H1 (cell line): ENCODE measurements at regions not wholly inside any gene's neighbourhood (a gene's known extent, or its start where the extent isn't known, plus 50 kb on each side); places are given as distances from the start of the nearest gene placed in this dataset.

ENCODE experiments used
- CTCF ChIA-PET: fragments of 300-600 bp; sonication (Branson Sonifier 250); formaldehyde crosslinking; loops from one replicate; lab custom pipeline; 2021; ENCODE audit not compliant: partially characterized antibody; lab: Charles Lee
- POLR2A ChIA-PET: fragments of 300-600 bp; sonication (Branson Sonifier 250); formaldehyde crosslinking; loops from one replicate; lab custom pipeline; 2021; ENCODE audit warnings: inconsistent platforms; ENCODE audit not compliant: partially characterized antibody; lab: Charles Lee
- DNase-seq, 2 experiments: peaks; one replicate each; pipeline versions ENCODE4 v3.0.0 to v3.0.0-alpha.2; 2010 to 2022; ENCODE audit warnings: low spot score in 2 of 2, low read depth in 1 of 2, mixed read lengths in 1 of 2
- FAIRE-seq: peaks from 2 replicates; lab custom pipeline; 2011; peaks lifted over from hg19 to GRCh38; lab: Jason Lieb, UNC
- H2AFZ ChIP-seq: 2 replicates; pipeline ENCODE4 v1.8.1; 2012; ENCODE audit warnings: low read length, inconsistent platforms
- H2AK5ac ChIP-seq: 2 replicates; pipeline ENCODE4 v1.6.1; 2013; ENCODE audit warnings: low read depth, low read length
- H2BK120ac ChIP-seq: replicated peaks from 2 replicates; pipeline ENCODE3; 2013; ENCODE audit warnings: low read depth, low read length, inconsistent platforms
- H2BK12ac ChIP-seq: 2 replicates; pipeline ENCODE4 v1.6.1; 2013; ENCODE audit warnings: low read depth, low read length
- H2BK15ac ChIP-seq: 2 replicates; pipeline ENCODE4 v1.6.1; 2013; ENCODE audit warnings: low read length
- H2BK20ac ChIP-seq: 2 replicates; pipeline ENCODE4 v1.6.1; 2013; ENCODE audit warnings: low read length
- H2BK5ac ChIP-seq: 2 replicates; pipeline ENCODE4 v1.6.1; 2013; ENCODE audit warnings: low read depth, low read length
- H3K14ac ChIP-seq: 2 replicates; pipeline ENCODE4 v1.6.1; 2013; ENCODE audit warnings: inconsistent platforms; ENCODE audit not compliant: insufficient read length
- H3K18ac ChIP-seq: 2 replicates; pipeline ENCODE4 v1.6.1; 2013; ENCODE audit warnings: low read length; ENCODE audit errors: extremely low read depth
- H3K23ac ChIP-seq: 2 replicates; pipeline ENCODE4 v1.6.1; 2013; ENCODE audit warnings: inconsistent platforms; ENCODE audit not compliant: insufficient read length
- H3K23me2 ChIP-seq: 2 replicates; pipeline ENCODE4 v1.6.1; 2013; ENCODE audit warnings: low read depth, low read length
- H3K27ac ChIP-seq: 2 replicates; pipeline ENCODE4 v1.6.1; 2011; ENCODE audit warnings: low read depth, low read length, inconsistent platforms
- H3K27me3 ChIP-seq, 4 experiments: replicated peaks in 1 of 4; 1 replicate in 1 of 4; 2 replicates in 3 of 4; pipeline versions ENCODE4 v1.6.1 to v1.8.1; 2011 to 2013; ENCODE audit warnings: low read length in 3 of 4, mild to moderate bottlenecking in 3 of 4, inconsistent platforms in 2 of 4, mixed read lengths in 2 of 4, moderate library complexity in 1 of 4; ENCODE audit not compliant: control insufficient read depth in 3 of 4, insufficient read depth in 3 of 4; ENCODE audit errors: extremely low read depth in 1 of 4
- H3K36me3 ChIP-seq, 4 experiments: 2 replicates each; pipeline versions ENCODE4 v1.6.1 to v1.8.1; 2011 to 2013; ENCODE audit warnings: mild to moderate bottlenecking in 4 of 4, low read length in 3 of 4, moderate library complexity in 2 of 4, control low read depth in 1 of 4, inconsistent platforms in 1 of 4; ENCODE audit not compliant: insufficient read depth in 4 of 4, control insufficient read depth in 2 of 4
- H3K4ac ChIP-seq: replicated peaks from 2 replicates; pipeline ENCODE3; 2013; ENCODE audit warnings: low read length, low read depth, mixed read lengths, inconsistent platforms; ENCODE audit not compliant: insufficient read length
- H3K4me1 ChIP-seq, 4 experiments: replicated peaks in 1 of 4; 1 replicate in 1 of 4; 2 replicates in 3 of 4; pipeline versions ENCODE4 v1.6.1 to v1.8.1; 2011 to 2013; ENCODE audit warnings: low read length in 3 of 4, inconsistent platforms in 2 of 4, mixed read lengths in 1 of 4; ENCODE audit not compliant: insufficient read depth in 4 of 4, control insufficient read depth in 3 of 4
- H3K4me2 ChIP-seq, 2 experiments: 2 replicates each; pipeline versions ENCODE4 v1.6.1 to v1.8.1; 2011 to 2013; ENCODE audit warnings: low read depth in 2 of 2, low read length in 2 of 2, control low read depth in 1 of 2, inconsistent platforms in 1 of 2, mild to moderate bottlenecking in 1 of 2; ENCODE audit not compliant: insufficient read depth in 1 of 2
- H3K4me3 ChIP-seq, 4 experiments: fragments of 200-600, 300-600 bp in 1 of 4; sonication (generic), shearing (Covaris generic), sonication (Bioruptor Twin) in 1 of 4; 2 replicates each; pipeline versions ENCODE4 v1.5.1 to v1.8.1; 2011 to 2016; ENCODE audit warnings: low read length in 4 of 4, low read depth in 3 of 4, control low read depth in 2 of 4, inconsistent platforms in 2 of 4, mild to moderate bottlenecking in 2 of 4, mixed read lengths in 1 of 4, moderate library complexity in 1 of 4; ENCODE audit not compliant: insufficient read depth in 2 of 4; ENCODE audit errors: extremely low read depth in 1 of 4
- H3K56ac ChIP-seq: replicated peaks from 2 replicates; pipeline ENCODE3; 2013; ENCODE audit warnings: low read depth, mild to moderate bottlenecking, mixed read lengths, low read length, inconsistent platforms; ENCODE audit not compliant: insufficient read length
- H3K79me1 ChIP-seq: 2 replicates; pipeline ENCODE4 v1.6.1; 2013; ENCODE audit warnings: low read depth, low read length, control low read depth
- H3K79me2 ChIP-seq, 2 experiments: 2 replicates each; pipeline versions ENCODE4 v1.6.1 to v1.8.1; 2012 to 2013; ENCODE audit warnings: low read length in 2 of 2, mild to moderate bottlenecking in 2 of 2, inconsistent platforms in 1 of 2; ENCODE audit not compliant: insufficient read depth in 2 of 2, control insufficient read depth in 1 of 2
- H3K9ac ChIP-seq, 4 experiments: replicated peaks in 1 of 4; 1 replicate in 1 of 4; 2 replicates in 3 of 4; pipeline versions ENCODE4 v1.6.1 to v1.8.1; 2011 to 2013; ENCODE audit warnings: low read depth in 3 of 4, low read length in 3 of 4, control low read depth in 2 of 4, mild to moderate bottlenecking in 2 of 4, moderate library complexity in 2 of 4, inconsistent platforms in 1 of 4; ENCODE audit errors: extremely low read depth in 1 of 4
- H3K9me3 ChIP-seq, 2 experiments: 2 replicates each; pipeline versions ENCODE4 v1.6.1 to v1.8.1; 2012 to 2013; ENCODE audit warnings: mild to moderate bottlenecking in 2 of 2, moderate library complexity in 2 of 2, control low read depth in 1 of 2, inconsistent platforms in 1 of 2, low read depth in 1 of 2, low read length in 1 of 2, mixed read lengths in 1 of 2; ENCODE audit not compliant: insufficient read depth in 2 of 2
- H4K20me1 ChIP-seq, 2 experiments: replicated peaks in 1 of 2; 2 replicates each; pipeline versions ENCODE3 to v1.8.1; 2011 to 2013; ENCODE audit warnings: inconsistent platforms in 2 of 2, low read length in 2 of 2, mild to moderate bottlenecking in 1 of 2; ENCODE audit not compliant: insufficient read depth in 2 of 2, control insufficient read depth in 1 of 2
- H4K5ac ChIP-seq: 2 replicates; pipeline ENCODE4 v1.6.1; 2013; ENCODE audit warnings: low read length, low read depth, mixed read lengths, inconsistent platforms; ENCODE audit not compliant: insufficient read length
- H4K8ac ChIP-seq: 2 replicates; pipeline ENCODE4 v1.8.0; 2013; ENCODE audit warnings: mild to moderate bottlenecking, moderate library complexity, low read length, inconsistent platforms; ENCODE audit not compliant: insufficient read depth; ENCODE audit errors: extremely low read depth
- H4K91ac ChIP-seq: replicated peaks from 2 replicates; pipeline ENCODE3; 2013; ENCODE audit warnings: low read length, mixed read lengths, inconsistent platforms; ENCODE audit not compliant: insufficient read length
- JUND ChIP-seq: IDR thresholded peaks from 2 replicates; pipeline ENCODE4 v1.6.1; 2011; ENCODE audit warnings: mild to moderate bottlenecking, improper control_type of control experiment, low read length
- YY1 ChIP-seq: IDR thresholded peaks from 2 replicates; pipeline ENCODE4 v1.6.1; 2011; ENCODE audit warnings: low read depth, mild to moderate bottlenecking, low read length
- WGBS, 2 experiments: shearing (Covaris generic) in 1 of 2; methylation state at CpG; one replicate each; pipeline versions ENCODE4 v1.1.6 to v1.1.7; 2013 to 2015; ENCODE audit warnings: low lambda C conversion rate in 2 of 2, mixed read lengths in 2 of 2, inconsistent platforms in 1 of 2, low coverage in 1 of 2, missing lambda C conversion rate in 1 of 2; ENCODE audit not compliant: insufficient replicate concordance in 2 of 2, insufficient coverage in 1 of 2, insufficient read length in 1 of 2; ENCODE audit errors: extremely low coverage in 1 of 2, missing lambda C conversion rate in 1 of 2; 5-methylcytosine and 5-hydroxymethylcytosine counted together

- DNase-seq (no peak), FAIRE-seq (no peak)
- no peak overlapping the region for H3K23ac ChIP-seq
- no peak overlapping the region for H2BK120ac ChIP-seq
- no peak overlapping the region for H3K4me2 ChIP-seq
- no peak overlapping the region for H3K18ac ChIP-seq
- no peak overlapping the region for H4K5ac ChIP-seq
- no peak overlapping the region for H3K4me3 ChIP-seq
- no peak for TF ChIP-seq YY1
- TF ChIP-seq JUND, result no peak
- no peaks in the 10 kb centered on the region for H3K79me1 ChIP-seq
- H3K79me2 ChIP-seq, result no peaks in the 10 kb centered on the region
- no peak overlapping the region for H3K56ac ChIP-seq
- no peaks in the 10 kb centered on the region for H3K23me2 ChIP-seq
- no peak overlapping the region for H2AK5ac ChIP-seq
- H3K36me3 ChIP-seq, result no peaks in the 10 kb centered on the region
- no peak overlapping the region for H3K27ac ChIP-seq
- H2AFZ ChIP-seq, result no peak overlapping the region
- H3K9ac ChIP-seq, result no peak overlapping the region
- no peak overlapping the region for H3K4ac ChIP-seq
- H4K20me1 ChIP-seq, result no peaks in the 10 kb centered on the region
- no peak overlapping the region for H2BK15ac ChIP-seq
- H4K91ac ChIP-seq, result no peak overlapping the region
- H3K9me3 ChIP-seq, result no peaks in the 10 kb centered on the region
- H2BK5ac ChIP-seq, result no peak overlapping the region
- no peak overlapping the region for H4K8ac ChIP-seq
- H3K27me3 ChIP-seq, result no peaks in the 10 kb centered on the region
- POLR2A ChIA-PET, result no interaction called here
- WGBS, 2 experiments, result 90 to 100% methylated on average over 1 of the region's 1 CpG
- H2BK12ac ChIP-seq, result no peak overlapping the region
- H3K4me1 ChIP-seq, result no peaks in the 10 kb centered on the region
- H2BK20ac ChIP-seq, result no peak overlapping the region
- H3K14ac ChIP-seq, result no peak overlapping the region
- CTCF ChIA-PET, result interaction anchor here (1.3 kb wide), 1 partner anchor 99 kb away, joined by 3 read pairs; no protein-coding TSS in a partner anchor
Measured at GRCh38 chr4:55215087-55215486, 89.7 kb upstream of the KDR start.
